GM12878 (cell line): ENCODE measurements at regions not wholly inside any gene's neighbourhood (a gene's known extent, or its start where the extent isn't known, plus 50 kb on each side); places are given as distances from the start of the nearest gene placed in this dataset.

Experiments used
- BRCA1 ChIP-seq: IDR thresholded peaks from 2 replicates; pipeline ENCODE4 v1.6.1; 2011; ENCODE audit warnings: low read depth, low read length, improper control_type of control experiment
- ETV6 ChIP-seq, 2 experiments: fragments of 450-650 bp in 1 of 2; IDR thresholded peaks in 1 of 2; conservative IDR thresholded peaks in 1 of 2; 2 replicates each; pipeline ENCODE4 v1.6.1; 2014; ENCODE audit warnings: antibody characterized with exemption in 1 of 2, borderline replicate concordance in 1 of 2, low read depth in 1 of 2, mild to moderate bottlenecking in 1 of 2, moderate library complexity in 1 of 2

DNA sequence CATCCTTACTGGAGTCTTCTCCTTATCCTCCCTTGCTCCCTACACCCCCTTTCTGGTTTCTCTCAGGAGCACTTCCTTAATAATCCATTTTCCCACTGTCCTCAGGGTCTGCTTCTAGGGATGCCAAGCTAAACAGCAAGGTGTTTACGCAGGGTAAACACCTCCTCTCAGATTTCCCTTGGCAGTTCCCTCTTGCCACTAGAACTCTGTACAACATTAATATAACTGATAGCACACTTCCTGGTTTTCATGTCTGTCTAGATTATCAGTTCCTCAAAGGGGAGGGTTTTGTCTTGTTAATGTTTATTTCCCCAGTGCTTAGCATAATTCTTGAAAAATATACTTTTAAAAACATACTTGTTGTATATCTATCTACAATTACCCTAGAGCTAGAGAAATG lies 118.0 kb upstream of the SLC24A5 start:
- TF ChIP-seq BRCA1 (no peak), ETV6 (conservative IDR thresholded peaks at IDR 0.05 in 1 of 2, IDR thresholded peaks at IDR 0.05 in 1 of 2; ENCODE audit: borderline replicate concordance in 1 of 2, low read depth in 1 of 2) (no peak)
